ENCODE measurements at regions not wholly inside any gene's neighbourhood (a gene's known extent, or its start where the extent isn't known, plus 50 kb on each side); places are given as distances from the start of the nearest gene placed in this dataset.
A peak's percentile ranks its signal among the peaks of the same experiment; 100 is the strongest.

DNA sequence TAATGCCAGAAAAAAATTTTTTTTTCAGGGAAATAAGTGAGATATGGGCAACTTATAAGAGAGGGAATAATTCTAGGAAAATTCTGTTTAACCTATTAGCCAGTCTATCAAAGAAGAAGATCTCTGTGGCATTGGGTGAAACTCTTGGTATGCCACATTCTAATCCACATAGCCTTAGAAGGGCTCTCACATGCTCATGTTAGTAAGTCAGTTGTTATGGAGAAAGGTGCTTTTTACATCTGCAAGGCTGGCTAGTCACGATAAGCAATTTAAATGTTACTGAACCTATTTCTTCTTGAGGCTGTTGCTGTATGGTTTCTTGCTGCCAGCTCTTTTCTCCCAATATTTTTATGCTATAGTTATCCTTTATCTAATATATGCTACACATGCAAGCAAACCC is 89.9 kb upstream of the MAGI1 start:
- Histone ChIP-seq H2AFZ (ENCODE audit: low read length) (no peak overlapping the region), H3K4me3 (ENCODE audit: low read length in 2 of 2) (no peak overlapping the region), H2BK120ac (ENCODE audit: low read depth, low read length) (no peak overlapping the region), H3K4me2 (ENCODE audit: insufficient read depth, low read length, poor library complexity, severe bottlenecking) (no peak overlapping the region), H4K8ac (ENCODE audit: low read depth, low read length) (no peak overlapping the region), H3K9ac (ENCODE audit: low read depth, low read length, poor library complexity) (no peak overlapping the region), H3K9me3 (replicated peaks in 1 of 2; ENCODE audit: control insufficient read depth in 2 of 2, insufficient read depth in 1 of 2, low read depth in 1 of 2, low read length in 2 of 2) (no peaks in the 10 kb centered on the region), H3K4ac (ENCODE audit: low read length) (no peak overlapping the region), H3K23ac (ENCODE audit: low read depth, low read length, poor library complexity) (no peak overlapping the region), H3K18ac (ENCODE audit: low read length) (no peak overlapping the region), H3K36me3 (replicated peaks in 1 of 2; ENCODE audit: control insufficient read depth in 2 of 2, insufficient read depth in 2 of 2, low read length in 2 of 2) (no peaks in the 10 kb centered on the region), H3K27me3 (ENCODE audit: control insufficient read depth in 3 of 3, insufficient read depth in 3 of 3, low read depth in 1 of 3, low read length in 3 of 3) (no peaks in the 10 kb centered on the region), H2AK5ac (ENCODE audit: low read depth, low read length) (no peak overlapping the region), H2BK12ac (ENCODE audit: low read length) (no peak overlapping the region), H3K4me1 (ENCODE audit: control insufficient read depth in 2 of 2, insufficient read depth in 1 of 2, low read depth in 1 of 2, low read length in 2 of 2) (no peaks in the 10 kb centered on the region), H3K14ac (ENCODE audit: low read length) (no peak overlapping the region), H4K91ac (ENCODE audit: low read depth, low read length, poor library complexity) (no peak overlapping the region), H2BK5ac (ENCODE audit: low read length) (no peak overlapping the region), H3K79me1 (ENCODE audit: low read depth, low read length) (no peaks in the 10 kb centered on the region), H2BK15ac (ENCODE audit: low read length) (no peak overlapping the region), H3K27ac (replicated peaks; ENCODE audit: low read length) (no peak overlapping the region)
- DNase-seq (ENCODE audit: low spot score) = no peak
- no CpG with 5 or more reads among the region's 1 CpG for WGBS, 2 donors (ENCODE audit: extremely low coverage in 2 of 2, insufficient read length in 2 of 2, insufficient replicate concordance in 1 of 2)

DNA sequence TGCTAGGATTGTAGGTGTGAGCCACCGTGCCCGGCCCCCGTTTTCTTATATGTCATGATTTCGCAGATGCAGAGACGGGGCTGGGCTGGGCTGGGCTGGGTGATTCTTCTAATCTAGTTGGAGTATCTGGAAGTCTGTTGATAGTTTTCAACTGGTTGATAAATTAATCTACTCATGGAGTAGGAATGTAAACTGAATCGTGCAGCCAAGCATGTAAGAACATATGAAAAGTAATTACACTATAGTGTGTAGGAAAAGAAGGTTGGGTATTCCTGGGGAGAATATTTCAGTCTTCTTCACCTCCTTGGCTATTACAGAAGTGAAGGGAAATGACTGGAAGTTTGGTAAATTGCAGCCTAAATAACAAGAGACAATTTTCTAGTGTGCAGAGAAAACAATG is 82.6 kb upstream of the MAGI1 start:
- Histone ChIP-seq H2AFZ (ENCODE audit: low read length) (no peak overlapping the region), H3K9me3 (replicated peaks in 1 of 2; ENCODE audit: control insufficient read depth in 2 of 2, insufficient read depth in 1 of 2, low read depth in 1 of 2, low read length in 2 of 2) (no peaks in the 10 kb centered on the region), H3K18ac (ENCODE audit: low read length) (no peak overlapping the region), H2BK12ac (ENCODE audit: low read length) (no peak overlapping the region), H3K27me3 (ENCODE audit: control insufficient read depth in 3 of 3, insufficient read depth in 3 of 3, low read depth in 1 of 3, low read length in 3 of 3) (no peaks in the 10 kb centered on the region), H3K14ac (ENCODE audit: low read length) (no peak overlapping the region), H3K4me3 (ENCODE audit: low read length in 2 of 2) (no peak overlapping the region), H3K4ac (ENCODE audit: low read length) (no peak overlapping the region), H2BK120ac (ENCODE audit: low read depth, low read length) (no peak overlapping the region), H3K36me3 (replicated peaks in 1 of 2; ENCODE audit: control insufficient read depth in 2 of 2, insufficient read depth in 2 of 2, low read length in 2 of 2) (no peaks in the 10 kb centered on the region), H2BK15ac (ENCODE audit: low read length) (no peak overlapping the region), H2BK5ac (ENCODE audit: low read length) (no peak overlapping the region), H4K8ac (ENCODE audit: low read depth, low read length) (no peak overlapping the region), H3K4me1 (ENCODE audit: control insufficient read depth in 2 of 2, insufficient read depth in 1 of 2, low read depth in 1 of 2, low read length in 2 of 2) (peaks cover under 1 to 3% of the 10 kb centered on the region in 2 donors), H3K4me2 (ENCODE audit: insufficient read depth, low read length, poor library complexity, severe bottlenecking) (no peak overlapping the region), H3K27ac (replicated peaks; ENCODE audit: low read length) (no peak overlapping the region), H2AK5ac (ENCODE audit: low read depth, low read length) (no peak overlapping the region), H4K91ac (ENCODE audit: low read depth, low read length, poor library complexity) (no peak overlapping the region), H3K23ac (ENCODE audit: low read depth, low read length, poor library complexity) (no peak overlapping the region), H3K79me1 (ENCODE audit: low read depth, low read length) (no peaks in the 10 kb centered on the region), H3K9ac (ENCODE audit: low read depth, low read length, poor library complexity) (no peak overlapping the region)
- DNase-seq (ENCODE audit: low spot score) = no peak
- no CpG with 5 or more reads among the region's 6 CpGs for WGBS, 2 donors (ENCODE audit: extremely low coverage in 2 of 2, insufficient read length in 2 of 2, insufficient replicate concordance in 1 of 2)

DNA sequence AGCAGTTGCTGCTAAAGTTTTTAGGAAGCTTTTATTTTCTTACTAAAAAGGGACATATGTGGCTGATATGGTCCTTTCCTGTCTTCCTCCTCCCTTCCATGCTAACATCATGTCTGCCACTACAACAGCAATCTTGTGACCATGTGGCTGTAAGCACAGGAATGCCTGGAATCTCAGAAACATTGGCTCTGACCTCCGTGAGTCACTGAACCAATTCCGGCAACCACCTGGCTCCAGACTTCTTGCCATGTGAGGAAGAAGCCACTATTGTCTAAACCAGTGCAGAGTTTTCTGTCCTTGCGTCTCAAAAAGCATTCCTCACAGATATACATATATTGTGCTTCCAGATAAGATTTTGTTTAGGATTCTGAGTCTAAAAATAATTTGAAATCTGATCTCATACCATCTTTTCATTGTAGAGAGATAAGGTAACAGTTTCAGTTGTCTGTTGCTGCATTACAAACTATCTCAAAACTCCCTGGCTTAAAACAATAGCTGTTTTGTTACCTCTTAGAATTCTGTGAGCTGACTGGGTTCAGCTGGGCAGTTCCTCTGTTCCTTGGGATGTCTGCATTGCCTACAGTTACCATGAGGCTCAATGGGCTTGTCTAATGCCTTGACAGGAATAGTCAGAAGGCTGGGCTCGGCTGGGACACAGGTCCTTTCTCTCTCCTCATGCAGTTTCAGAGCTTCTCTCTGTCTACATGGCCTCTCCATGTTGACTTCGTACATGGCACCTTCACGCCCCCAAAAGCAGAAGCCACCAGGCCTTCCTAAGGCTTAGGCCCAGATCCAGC is 77.3 kb upstream of the MAGI1 start:
- no peaks in the 10 kb centered on the region for H3K27me3 ChIP-seq (ENCODE audit: control insufficient read depth in 3 of 3, insufficient read depth in 3 of 3, low read depth in 1 of 3, low read length in 3 of 3)
- H3K23ac ChIP-seq (ENCODE audit: low read depth, low read length, poor library complexity) = no peak overlapping the region
- H3K9ac ChIP-seq (ENCODE audit: low read depth, low read length, poor library complexity) = no peak overlapping the region
- no peak overlapping the region for H3K27ac ChIP-seq (replicated peaks; ENCODE audit: low read length)
- no peak overlapping the region for H2BK5ac ChIP-seq (ENCODE audit: low read length)
- peak overlapping the region; percentile 81 for H2AFZ ChIP-seq (ENCODE audit: low read length)
- no peak overlapping the region for H4K8ac ChIP-seq (ENCODE audit: low read depth, low read length)
- no peaks in the 10 kb centered on the region for H3K79me1 ChIP-seq (ENCODE audit: low read depth, low read length)
- H2BK15ac ChIP-seq (ENCODE audit: low read length) = no peak overlapping the region
- H3K18ac ChIP-seq (ENCODE audit: low read length) = no peak overlapping the region
- H3K9me3 ChIP-seq (replicated peaks in 1 of 2; ENCODE audit: control insufficient read depth in 2 of 2, insufficient read depth in 1 of 2, low read depth in 1 of 2, low read length in 2 of 2) = no peaks in the 10 kb centered on the region
- no peak overlapping the region for H2BK12ac ChIP-seq (ENCODE audit: low read length)
- H2BK120ac ChIP-seq (ENCODE audit: low read depth, low read length) = no peak overlapping the region
- WGBS, 2 donors (ENCODE audit: extremely low coverage in 2 of 2, insufficient read length in 2 of 2, insufficient replicate concordance in 1 of 2) = no CpG with 5 or more reads among the region's 6 CpGs
- DNase-seq (ENCODE audit: low spot score) = peak; percentile 14
- H4K91ac ChIP-seq (ENCODE audit: low read depth, low read length, poor library complexity) = no peak overlapping the region
- H3K36me3 ChIP-seq (replicated peaks in 1 of 2; ENCODE audit: control insufficient read depth in 2 of 2, insufficient read depth in 2 of 2, low read length in 2 of 2) = no peaks in the 10 kb centered on the region
- no peak overlapping the region for H2AK5ac ChIP-seq (ENCODE audit: low read depth, low read length)
- H3K4ac ChIP-seq (ENCODE audit: low read length) = no peak overlapping the region
- no peak overlapping the region for H3K4me3 ChIP-seq (ENCODE audit: low read length in 2 of 2)
- peaks cover 2 to 8% of the 10 kb centered on the region in 2 donors for H3K4me1 ChIP-seq (ENCODE audit: control insufficient read depth in 2 of 2, insufficient read depth in 1 of 2, low read depth in 1 of 2, low read length in 2 of 2)
- H3K4me2 ChIP-seq (ENCODE audit: insufficient read depth, low read length, poor library complexity, severe bottlenecking) = no peak overlapping the region
- H3K14ac ChIP-seq (ENCODE audit: low read length) = no peak overlapping the region

DNA sequence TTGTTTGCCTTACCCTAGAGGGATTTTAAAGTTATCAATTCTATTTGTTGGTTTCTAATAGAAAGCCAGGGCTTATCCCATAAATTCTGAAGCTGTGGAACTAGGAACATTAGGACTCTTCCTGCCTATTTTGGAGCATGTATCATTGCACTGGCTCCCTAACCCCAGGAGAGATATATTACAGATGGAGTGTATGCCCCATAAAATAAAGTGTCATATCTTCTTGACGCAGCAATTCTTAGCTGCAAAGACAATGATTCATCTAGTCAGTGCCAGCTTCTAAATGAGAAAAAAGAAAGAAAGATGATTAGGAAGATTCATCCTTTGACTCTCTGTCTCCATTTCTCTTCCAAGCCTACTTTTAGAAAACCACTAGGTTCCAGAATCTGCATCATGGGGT is 74.8 kb upstream of the MAGI1 start:
- no peak for DNase-seq (ENCODE audit: low spot score)
- no CpG with 5 or more reads among the region's 1 CpG for WGBS, 2 donors (ENCODE audit: extremely low coverage in 2 of 2, insufficient read length in 2 of 2, insufficient replicate concordance in 1 of 2)
- H4K8ac ChIP-seq (ENCODE audit: low read depth, low read length) = no peak overlapping the region

More for the DNA sequence above, 74.8 kb upstream of the MAGI1 start:
- H3K27ac ChIP-seq (replicated peaks; ENCODE audit: low read length) = no peak overlapping the region
- no peaks in the 10 kb centered on the region for H3K79me1 ChIP-seq (ENCODE audit: low read depth, low read length)
- no peak overlapping the region for H2BK120ac ChIP-seq (ENCODE audit: low read depth, low read length)
- no peak overlapping the region for H3K9ac ChIP-seq (ENCODE audit: low read depth, low read length, poor library complexity)
- no peak overlapping the region for H2AFZ ChIP-seq (ENCODE audit: low read length)
- H2BK12ac ChIP-seq (ENCODE audit: low read length) = no peak overlapping the region
- H4K91ac ChIP-seq (ENCODE audit: low read depth, low read length, poor library complexity) = no peak overlapping the region
- peaks cover 2 to 8% of the 10 kb centered on the region in 2 donors for H3K4me1 ChIP-seq (ENCODE audit: control insufficient read depth in 2 of 2, insufficient read depth in 1 of 2, low read depth in 1 of 2, low read length in 2 of 2)
- no peak overlapping the region for H3K18ac ChIP-seq (ENCODE audit: low read length)
- H3K36me3 ChIP-seq (replicated peaks in 1 of 2; ENCODE audit: control insufficient read depth in 2 of 2, insufficient read depth in 2 of 2, low read length in 2 of 2) = no peaks in the 10 kb centered on the region
- H2BK5ac ChIP-seq (ENCODE audit: low read length) = no peak overlapping the region
- no peak overlapping the region for H2BK15ac ChIP-seq (ENCODE audit: low read length)
- H2AK5ac ChIP-seq (ENCODE audit: low read depth, low read length) = no peak overlapping the region
- no peak overlapping the region for H3K4me3 ChIP-seq (ENCODE audit: low read length in 2 of 2)
- H3K23ac ChIP-seq (ENCODE audit: low read depth, low read length, poor library complexity) = no peak overlapping the region
- no peak overlapping the region for H3K4me2 ChIP-seq (ENCODE audit: insufficient read depth, low read length, poor library complexity, severe bottlenecking)
- no peaks in the 10 kb centered on the region for H3K27me3 ChIP-seq (ENCODE audit: control insufficient read depth in 3 of 3, insufficient read depth in 3 of 3, low read depth in 1 of 3, low read length in 3 of 3)
- H3K14ac ChIP-seq (ENCODE audit: low read length) = no peak overlapping the region
- no peaks in the 10 kb centered on the region for H3K9me3 ChIP-seq (replicated peaks in 1 of 2; ENCODE audit: control insufficient read depth in 2 of 2, insufficient read depth in 1 of 2, low read depth in 1 of 2, low read length in 2 of 2)
- no peak overlapping the region for H3K4ac ChIP-seq (ENCODE audit: low read length)
